ENCODE measurements at regions not wholly inside any gene's neighbourhood (a gene's known extent, or its start where the extent isn't known, plus 50 kb on each side); places are given as distances from the start of the nearest gene placed in this dataset.
"Not testable (repeated sequence)": the region's sequence is repeated elsewhere in the genome, so short reads cannot be mapped to it uniquely, and the experiment has no call there.

DNA sequence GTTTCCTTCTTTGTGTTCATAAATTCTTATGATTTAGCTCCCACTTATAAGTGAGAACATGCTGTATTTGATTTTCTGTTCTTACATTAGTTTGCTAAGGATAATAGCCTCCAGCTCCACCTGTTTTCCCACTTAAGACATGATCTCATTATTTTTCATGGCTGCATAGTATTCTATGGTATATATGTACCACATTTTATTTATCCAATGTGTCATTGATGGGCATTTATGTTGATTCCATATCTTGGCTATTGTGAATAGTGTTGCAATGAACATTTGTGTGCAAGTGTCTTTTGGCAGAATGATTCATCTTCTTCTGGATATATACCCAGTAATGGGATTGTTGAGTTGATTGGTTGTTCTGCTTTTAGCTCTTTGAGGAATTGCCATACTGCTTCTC is 1234.8 kb downstream of the ADGRL3 start:
- Histone ChIP-seq H3K4me3 (no peak overlapping the region), H3K4me1 (ENCODE audit: low read depth) (no peaks in the 10 kb centered on the region), H3K36me3 (ENCODE audit: low read depth) (no peaks in the 10 kb centered on the region), H3K9me3 (no peaks in the 10 kb centered on the region)
- DNase-seq, result no peak
- no peak for ATAC-seq
- TF ChIP-seq, protein P1, sequence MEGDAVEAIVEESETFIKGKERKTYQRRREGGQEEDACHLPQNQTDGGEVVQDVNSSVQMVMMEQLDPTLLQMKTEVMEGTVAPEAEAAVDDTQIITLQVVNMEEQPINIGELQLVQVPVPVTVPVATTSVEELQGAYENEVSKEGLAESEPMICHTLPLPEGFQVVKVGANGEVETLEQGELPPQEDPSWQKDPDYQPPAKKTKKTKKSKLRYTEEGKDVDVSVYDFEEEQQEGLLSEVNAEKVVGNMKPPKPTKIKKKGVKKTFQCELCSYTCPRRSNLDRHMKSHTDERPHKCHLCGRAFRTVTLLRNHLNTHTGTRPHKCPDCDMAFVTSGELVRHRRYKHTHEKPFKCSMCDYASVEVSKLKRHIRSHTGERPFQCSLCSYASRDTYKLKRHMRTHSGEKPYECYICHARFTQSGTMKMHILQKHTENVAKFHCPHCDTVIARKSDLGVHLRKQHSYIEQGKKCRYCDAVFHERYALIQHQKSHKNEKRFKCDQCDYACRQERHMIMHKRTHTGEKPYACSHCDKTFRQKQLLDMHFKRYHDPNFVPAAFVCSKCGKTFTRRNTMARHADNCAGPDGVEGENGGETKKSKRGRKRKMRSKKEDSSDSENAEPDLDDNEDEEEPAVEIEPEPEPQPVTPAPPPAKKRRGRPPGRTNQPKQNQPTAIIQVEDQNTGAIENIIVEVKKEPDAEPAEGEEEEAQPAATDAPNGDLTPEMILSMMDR (IDR thresholded peaks at IDR 0.05), result no peak
- intact Hi-C loops (cut with DNase I, micrococcal nuclease), result no loop called here

- H3K4me3 ChIP-seq; H3K9me3 ChIP-seq; DNase-seq; H3K36me3 ChIP-seq (ENCODE audit: low read depth); intact Hi-C loops (cut with DNase I, micrococcal nuclease); H3K4me1 ChIP-seq (ENCODE audit: low read depth); ATAC-seq: not testable (repeated sequence)
Observed at GRCh38 chr4:62431513-62432231, 1231.5 kb downstream of the ADGRL3 start.

DNA sequence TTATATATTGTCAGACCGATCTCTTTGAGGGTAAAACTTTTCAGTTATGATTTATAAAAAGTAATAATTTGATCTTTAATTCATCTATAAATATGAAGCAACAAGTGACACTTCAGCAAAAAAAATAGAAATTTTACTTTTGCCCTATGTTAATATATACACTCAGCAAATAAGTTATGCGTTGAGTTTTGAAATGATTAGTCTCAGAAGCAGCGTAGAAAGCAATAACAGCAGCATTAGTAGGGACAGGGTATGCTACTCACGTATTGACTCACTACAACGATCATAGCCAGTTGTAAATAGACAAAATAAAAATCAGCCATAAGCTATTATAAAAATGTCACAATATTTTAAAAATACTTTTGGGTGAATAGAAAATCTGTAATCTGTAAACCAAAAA is 1229.2 kb downstream of the ADGRL3 start:
- TF ChIP-seq, protein P1 (IDR thresholded peaks at IDR 0.05), result no peak
- Histone ChIP-seq H3K4me1 (ENCODE audit: low read depth) (no peaks in the 10 kb centered on the region), H3K36me3 (ENCODE audit: low read depth) (no peaks in the 10 kb centered on the region), H3K4me3 (no peak overlapping the region), H3K9me3 (no peaks in the 10 kb centered on the region)
- DNase-seq, result no peak
- no peak for ATAC-seq
- intact Hi-C loops (cut with DNase I, micrococcal nuclease), result no loop called here

GRCh38 chr4:62415256-62415655 is 1215.1 kb downstream of the ADGRL3 start:
- DNase-seq, result no peak
- no peaks in the 10 kb centered on the region for H3K4me1 ChIP-seq (ENCODE audit: low read depth)
- ATAC-seq, result no peak
- H3K36me3 ChIP-seq (ENCODE audit: low read depth), result no peaks in the 10 kb centered on the region
- H3K9me3 ChIP-seq, result no peaks in the 10 kb centered on the region
- intact Hi-C loops (cut with DNase I, micrococcal nuclease), result no loop called here
- H3K4me3 ChIP-seq, result no peak overlapping the region
- TF ChIP-seq, protein P1 (IDR thresholded peaks at IDR 0.05), result no peak

GRCh38 chr4:62414563-62414962 is 1214.4 kb downstream of the ADGRL3 start:
- intact Hi-C loops (cut with DNase I, micrococcal nuclease), result no loop called here
- Histone ChIP-seq H3K36me3 (ENCODE audit: low read depth) (no peaks in the 10 kb centered on the region), H3K4me1 (ENCODE audit: low read depth) (no peaks in the 10 kb centered on the region), H3K9me3 (no peaks in the 10 kb centered on the region), H3K4me3 (no peak overlapping the region)
- ATAC-seq (no peak), DNase-seq (no peak)
- TF ChIP-seq, protein P1 (IDR thresholded peaks at IDR 0.05), result no peak

DNA sequence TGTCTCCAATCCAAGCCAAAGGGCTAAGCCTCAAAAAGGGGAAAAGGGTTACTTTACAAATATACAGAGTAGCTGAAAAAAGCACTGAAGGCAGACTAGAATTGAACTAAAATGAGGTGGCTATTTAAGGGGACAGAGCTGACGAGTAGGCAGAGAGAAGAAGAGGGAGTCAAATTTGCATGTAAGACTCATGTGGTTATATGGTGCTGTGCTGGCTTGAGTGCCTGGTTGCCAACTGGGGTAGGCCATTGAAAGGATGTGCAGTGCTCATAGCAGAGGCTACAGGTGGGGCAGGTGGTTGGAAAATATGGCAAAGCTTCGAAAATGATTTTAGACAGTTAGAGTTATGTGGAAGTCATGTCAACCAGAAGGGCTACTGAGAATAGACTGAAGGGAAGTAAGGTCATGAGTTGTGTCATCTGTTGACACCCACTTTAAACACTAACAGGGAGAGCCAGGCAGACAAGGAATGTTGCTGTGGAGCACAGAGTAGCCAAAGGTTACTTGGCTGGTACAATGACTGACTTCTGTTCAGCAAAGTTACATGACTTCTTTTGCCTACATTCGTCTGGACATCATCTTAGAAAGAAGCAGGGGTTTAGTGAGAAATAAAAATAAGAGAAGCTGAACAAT is 1210.4 kb downstream of the ADGRL3 start:
- Histone ChIP-seq H3K4me1 (ENCODE audit: low read depth) (no peaks in the 10 kb centered on the region), H3K36me3 (ENCODE audit: low read depth) (no peaks in the 10 kb centered on the region), H3K4me3 (no peak overlapping the region), H3K9me3 (no peaks in the 10 kb centered on the region)
- DNase-seq (no peak), ATAC-seq (no peak)
- TF ChIP-seq, protein P1 (IDR thresholded peaks at IDR 0.05), result no peak
- intact Hi-C loops (cut with DNase I, micrococcal nuclease), result no loop called here
